ENCODE measurements at regions not wholly inside any gene's neighbourhood (a gene's known extent, or its start where the extent isn't known, plus 50 kb on each side); places are given as distances from the start of the nearest gene placed in this dataset.

GRCh38 chr3:107211608-107212007, 165.6 kb upstream of the CCDC54 start:
- TF ChIP-seq EP300 (IDR thresholded peaks at IDR 0.05) (no peak), CTCF (IDR thresholded peaks at IDR 0.05) (no peak), POLR2AphosphoS5 (IDR thresholded peaks at IDR 0.05) (no peak), POLR2A (IDR thresholded peaks at IDR 0.05; ENCODE audit: low read depth) (no peak)

All from esophagus muscularis mucosa (tissue), 4 donors.